Ishikawa (cell line): ENCODE measurements at regions not wholly inside any gene's neighbourhood (a gene's known extent, or its start where the extent isn't known, plus 50 kb on each side); places are given as distances from the start of the nearest gene placed in this dataset.

Source experiments
- CEBPB ChIP-seq: IDR thresholded peaks from 2 replicates; pipeline ENCODE4 v1.6.1; 2012
- CREB1 ChIP-seq: IDR thresholded peaks from 2 replicates; pipeline ENCODE4 v1.6.1; 2012; ENCODE audit warnings: low read depth
- EGR1 ChIP-seq: IDR thresholded peaks from 2 replicates; pipeline ENCODE4 v1.6.1; 2012
- EP300 ChIP-seq: IDR thresholded peaks from 2 replicates; pipeline ENCODE4 v1.6.1; 2012; ENCODE audit warnings: borderline replicate concordance
- FOXM1 ChIP-seq: IDR thresholded peaks from 2 replicates; pipeline ENCODE4 v1.6.1; 2012; ENCODE audit warnings: low read depth, borderline replicate concordance
- NFIC ChIP-seq: IDR thresholded peaks from 2 replicates; pipeline ENCODE4 v1.6.1; 2012
- RAD21 ChIP-seq: IDR thresholded peaks from 2 replicates; pipeline ENCODE4 v1.6.1; 2012; ENCODE audit warnings: low read depth
- TAF1 ChIP-seq: IDR thresholded peaks from 2 replicates; pipeline ENCODE4 v1.6.1; 2012; ENCODE audit warnings: low read depth, mild to moderate bottlenecking
- TCF12 ChIP-seq: IDR thresholded peaks from 2 replicates; pipeline ENCODE4 v1.6.1; 2012; ENCODE audit warnings: low read depth
- TEAD4 ChIP-seq: IDR thresholded peaks from 2 replicates; pipeline ENCODE4 v1.6.1; 2012
- USF1 ChIP-seq: IDR thresholded peaks from 2 replicates; pipeline ENCODE4 v1.6.1; 2012
- YY1 ChIP-seq: IDR thresholded peaks from 2 replicates; pipeline ENCODE4 v1.6.1; 2012; ENCODE audit warnings: low read depth
- ZBTB7A ChIP-seq: IDR thresholded peaks from 2 replicates; pipeline ENCODE4 v1.6.1; 2012; ENCODE audit warnings: low read depth
- TF ChIP-seq, protein P1 (sequence below): IDR thresholded peaks from 2 replicates; pipeline ENCODE4 v1.6.1; 2012; ENCODE audit warnings: low read depth, mild to moderate bottlenecking
- TF ChIP-seq, protein P2 (sequence below): IDR thresholded peaks from 2 replicates; pipeline ENCODE4 v1.6.1; 2012

DNA sequence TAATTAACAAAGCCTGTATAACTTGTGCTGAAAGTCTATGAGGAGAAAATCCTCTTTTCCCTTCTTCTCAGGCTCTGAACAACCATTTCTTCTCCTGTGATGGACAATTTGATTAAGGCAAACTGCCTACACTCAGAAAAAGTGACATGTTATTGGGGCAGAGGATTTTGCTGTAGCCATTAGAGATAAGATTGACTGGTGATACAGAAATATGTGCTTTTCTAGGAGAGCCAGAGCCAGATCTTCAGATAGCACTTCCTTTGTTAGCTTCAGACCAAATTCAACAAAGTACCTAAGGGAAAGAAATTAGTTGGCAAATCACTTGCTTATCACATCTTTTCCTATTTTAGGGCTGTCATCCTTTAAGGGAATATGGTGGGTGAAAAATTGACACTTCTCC lies 259.9 kb downstream of the ARPP21 start:
- TF ChIP-seq TCF12, result no peak
- no peak for TF ChIP-seq TAF1

GRCh38 chr3:35900079-35900478 lies 260.8 kb downstream of the ARPP21 start:
- TF ChIP-seq YY1, result no peak
- TF ChIP-seq RAD21, result no peak
- no peak for TF ChIP-seq NFIC
- TF ChIP-seq, protein P1, sequence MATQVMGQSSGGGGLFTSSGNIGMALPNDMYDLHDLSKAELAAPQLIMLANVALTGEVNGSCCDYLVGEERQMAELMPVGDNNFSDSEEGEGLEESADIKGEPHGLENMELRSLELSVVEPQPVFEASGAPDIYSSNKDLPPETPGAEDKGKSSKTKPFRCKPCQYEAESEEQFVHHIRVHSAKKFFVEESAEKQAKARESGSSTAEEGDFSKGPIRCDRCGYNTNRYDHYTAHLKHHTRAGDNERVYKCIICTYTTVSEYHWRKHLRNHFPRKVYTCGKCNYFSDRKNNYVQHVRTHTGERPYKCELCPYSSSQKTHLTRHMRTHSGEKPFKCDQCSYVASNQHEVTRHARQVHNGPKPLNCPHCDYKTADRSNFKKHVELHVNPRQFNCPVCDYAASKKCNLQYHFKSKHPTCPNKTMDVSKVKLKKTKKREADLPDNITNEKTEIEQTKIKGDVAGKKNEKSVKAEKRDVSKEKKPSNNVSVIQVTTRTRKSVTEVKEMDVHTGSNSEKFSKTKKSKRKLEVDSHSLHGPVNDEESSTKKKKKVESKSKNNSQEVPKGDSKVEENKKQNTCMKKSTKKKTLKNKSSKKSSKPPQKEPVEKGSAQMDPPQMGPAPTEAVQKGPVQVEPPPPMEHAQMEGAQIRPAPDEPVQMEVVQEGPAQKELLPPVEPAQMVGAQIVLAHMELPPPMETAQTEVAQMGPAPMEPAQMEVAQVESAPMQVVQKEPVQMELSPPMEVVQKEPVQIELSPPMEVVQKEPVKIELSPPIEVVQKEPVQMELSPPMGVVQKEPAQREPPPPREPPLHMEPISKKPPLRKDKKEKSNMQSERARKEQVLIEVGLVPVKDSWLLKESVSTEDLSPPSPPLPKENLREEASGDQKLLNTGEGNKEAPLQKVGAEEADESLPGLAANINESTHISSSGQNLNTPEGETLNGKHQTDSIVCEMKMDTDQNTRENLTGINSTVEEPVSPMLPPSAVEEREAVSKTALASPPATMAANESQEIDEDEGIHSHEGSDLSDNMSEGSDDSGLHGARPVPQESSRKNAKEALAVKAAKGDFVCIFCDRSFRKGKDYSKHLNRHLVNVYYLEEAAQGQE, result no peak
- TF ChIP-seq CEBPB, result no peak

DNA sequence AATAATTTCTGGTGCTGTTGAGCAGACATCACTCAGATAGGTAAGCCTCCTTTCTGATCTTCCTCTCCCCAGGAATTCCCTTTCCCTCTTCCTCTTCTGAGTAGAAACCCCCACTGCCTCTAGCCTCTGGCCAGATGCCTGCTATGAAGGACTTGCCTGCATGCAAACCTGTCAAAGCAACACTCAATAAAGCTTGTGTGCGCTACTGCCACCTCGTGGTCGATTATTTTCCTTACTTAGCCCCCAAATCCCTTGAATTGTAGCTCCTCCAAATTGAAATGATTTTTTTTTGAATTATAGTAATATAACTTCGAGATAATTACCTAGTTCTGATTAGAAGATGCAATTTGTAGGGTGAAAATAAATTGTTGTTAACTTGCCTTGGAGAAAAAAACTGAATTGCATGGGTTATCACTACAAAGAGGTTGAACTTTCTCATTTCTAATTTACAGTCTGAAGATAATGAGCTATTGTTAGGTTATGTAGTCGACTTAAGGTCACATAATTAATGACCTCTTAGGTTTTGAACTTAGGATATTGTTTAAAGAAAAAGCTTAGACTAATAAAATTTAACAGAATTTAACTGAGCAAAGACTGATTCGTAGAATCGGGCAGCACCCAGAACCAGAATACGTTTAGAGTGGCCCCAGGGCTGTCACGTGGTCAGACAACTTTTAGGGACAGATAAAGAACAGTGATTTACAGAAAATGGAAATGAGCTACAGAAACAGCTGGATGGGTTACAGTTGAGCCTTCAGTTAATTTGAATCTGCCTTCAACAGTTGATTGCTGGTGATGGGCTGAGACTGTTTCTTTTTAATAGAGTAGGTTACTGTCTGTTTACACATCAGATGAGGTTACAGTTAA lies 269.3 kb downstream of the ARPP21 start:
- TF ChIP-seq FOXM1 (no peak), RAD21 (peak; percentile 72)

DNA sequence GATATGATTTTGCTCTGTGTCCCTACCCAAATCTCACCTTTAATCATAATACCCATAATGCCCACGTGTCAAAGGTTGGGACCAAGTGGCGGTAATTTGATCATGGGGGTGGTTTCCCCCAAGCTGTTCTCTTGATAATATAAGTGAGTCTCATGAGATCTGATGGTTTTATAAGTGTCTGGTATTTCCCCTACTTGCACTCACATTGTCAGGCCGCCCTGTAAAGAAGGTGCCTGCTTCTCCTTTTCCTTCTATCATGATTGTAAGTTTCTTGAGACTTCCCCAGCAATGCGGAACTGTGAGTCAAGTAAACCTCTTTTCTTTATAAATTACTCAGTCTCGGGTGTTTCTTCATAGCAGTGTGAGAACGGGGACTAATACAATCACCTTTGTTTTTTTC lies 279.8 kb downstream of the ARPP21 start:
- no peak for TF ChIP-seq CREB1
- TF ChIP-seq YY1, result no peak
- TF ChIP-seq, protein P2, sequence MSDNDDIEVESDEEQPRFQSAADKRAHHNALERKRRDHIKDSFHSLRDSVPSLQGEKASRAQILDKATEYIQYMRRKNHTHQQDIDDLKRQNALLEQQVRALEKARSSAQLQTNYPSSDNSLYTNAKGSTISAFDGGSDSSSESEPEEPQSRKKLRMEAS, result no peak
- no peak for TF ChIP-seq FOXM1
- no peak for TF ChIP-seq USF1
- no peak for TF ChIP-seq NFIC
- no peak for TF ChIP-seq ZBTB7A
- TF ChIP-seq, protein P1, result no peak
- no peak for TF ChIP-seq CEBPB
- no peak for TF ChIP-seq RAD21

- TF ChIP-seq CREB1, result no peak
- no peak for TF ChIP-seq FOXM1
- TF ChIP-seq, protein P1, result no peak
- no peak for TF ChIP-seq ZBTB7A
Measured at GRCh38 chr3:35921718-35922117, 282.4 kb downstream of the ARPP21 start.

- TF ChIP-seq RAD21, result peak; percentile 49
- 0 out of 2 replicates have a peak, but pooled peaks have one; percentile 19 for TF ChIP-seq YY1
Measured at GRCh38 chr3:35924070-35924469, 284.7 kb downstream of the ARPP21 start.

DNA sequence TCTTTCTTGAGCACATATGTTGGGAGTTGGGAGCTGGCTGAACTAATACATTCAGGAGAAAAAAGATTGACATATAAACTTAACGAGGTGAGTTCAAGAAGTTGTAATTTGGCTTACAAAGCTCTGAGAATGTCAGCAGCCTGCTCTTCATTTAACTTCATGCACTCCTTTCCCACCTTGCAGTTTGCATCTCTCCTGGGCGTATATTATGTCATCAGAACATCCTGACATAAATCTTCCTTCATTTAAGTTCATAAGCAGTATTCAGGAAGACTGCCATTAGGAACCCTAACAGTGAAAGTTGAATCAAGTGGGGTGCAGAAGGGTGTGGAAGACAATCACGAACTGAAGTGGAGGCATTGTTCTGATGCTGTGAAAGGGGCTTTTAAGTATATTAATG lies 288.1 kb downstream of the ARPP21 start:
- TF ChIP-seq TCF12 (no peak), TEAD4 (no peak), EGR1 (no peak), USF1 (no peak), EP300 (no peak), ZBTB7A (no peak), NFIC (no peak), YY1 (no peak), CEBPB (no peak), CREB1 (no peak), RAD21 (no peak)
- TF ChIP-seq, protein P2, result no peak
- TF ChIP-seq, protein P1, result no peak
